SK-N-SH treated with all-trans-retinoic acid at 6 μM for 48 hours (cell line): ENCODE measurements at regions not wholly inside any gene's neighbourhood (a gene's known extent, or its start where the extent isn't known, plus 50 kb on each side); places are given as distances from the start of the nearest gene placed in this dataset.

ENCODE experiments used
- CSDC2 ChIP-seq: fragments of 250-450 bp; sonication (Bioruptor Pico); IDR thresholded peaks from 2 replicates; pipeline ENCODE4 v1.5.0; 2020; ENCODE audit warnings: mild to moderate bottlenecking, moderate library complexity
- GLIS3 ChIP-seq: fragments of 250-450 bp; sonication (Bioruptor Pico); IDR thresholded peaks from 2 replicates; pipeline ENCODE4 v1.5.0; 2020; ENCODE audit warnings: mild to moderate bottlenecking, moderate library complexity
- RARB ChIP-seq: fragments of 250-450 bp; sonication (Bioruptor Pico); IDR thresholded peaks from 2 replicates; pipeline ENCODE4 v1.8.0; 2021; ENCODE audit warnings: mild to moderate bottlenecking, moderate library complexity
- TCF4 ChIP-seq: fragments of 250-450 bp; sonication (Bioruptor Pico); IDR thresholded peaks from 2 replicates; pipeline ENCODE4 v1.8.0; 2021; ENCODE audit warnings: mild to moderate bottlenecking, moderate library complexity, borderline replicate concordance
- ZFP30 ChIP-seq: fragments of 450-650 bp; formaldehyde crosslinking; IDR thresholded peaks from 2 replicates; pipeline ENCODE4 v1.5.0; 2022; ENCODE audit warnings: mild to moderate bottlenecking, moderate library complexity
- ZNF8 ChIP-seq: fragments of 450-650 bp; formaldehyde crosslinking; IDR thresholded peaks from 2 replicates; pipeline ENCODE4 v1.5.0; 2020; ENCODE audit warnings: mild to moderate bottlenecking, moderate library complexity
- TF ChIP-seq, protein P1 (sequence below): fragments of 250-450 bp; sonication (Bioruptor Pico); IDR thresholded peaks from 2 replicates; pipeline ENCODE4 v1.5.1; 2020; ENCODE audit warnings: low read depth, mild to moderate bottlenecking, moderate library complexity
- TF ChIP-seq, protein P2 (sequence below): fragments of 250-450 bp; sonication (Bioruptor Pico); IDR thresholded peaks from 2 replicates; pipeline ENCODE4 v1.5.0; 2020; ENCODE audit warnings: mild to moderate bottlenecking, moderate library complexity
- TF ChIP-seq, protein P3 (sequence below): fragments of 250-450 bp; sonication (Bioruptor Pico); IDR thresholded peaks from 2 replicates; pipeline ENCODE4 v1.8.0; 2021; ENCODE audit warnings: low read depth, mild to moderate bottlenecking, moderate library complexity, borderline replicate concordance

DNA sequence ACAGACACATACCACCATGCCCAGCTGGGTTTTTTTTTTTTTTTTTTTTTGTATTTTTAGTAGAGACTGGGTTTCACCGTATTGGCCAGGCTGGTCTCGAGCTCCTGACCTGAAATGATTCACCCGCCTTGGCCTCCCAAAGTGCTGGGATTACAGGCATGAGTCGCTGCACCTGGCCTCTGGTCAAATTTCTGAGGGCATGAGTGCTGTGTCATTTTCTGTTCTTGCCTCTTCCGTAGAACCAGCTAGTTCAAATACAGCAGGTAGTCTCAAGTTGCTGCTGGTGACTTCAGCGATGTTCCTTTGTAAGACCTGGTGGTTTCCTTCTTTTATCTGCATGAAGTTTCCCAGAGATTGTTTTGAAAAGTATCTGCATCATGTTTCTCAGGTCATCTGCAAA is 134.8 kb upstream of the SHH start:
- TF ChIP-seq RARB (CRISPR knock-in tag) (no peak), TCF4 (CRISPR knock-in tag) (no peak), CSDC2 (CRISPR knock-in tag) (no peak), GLIS3 (no peak), ZFP30 (no peak), ZNF8 (CRISPR knock-in tag) (no peak)
- TF ChIP-seq, protein P1, sequence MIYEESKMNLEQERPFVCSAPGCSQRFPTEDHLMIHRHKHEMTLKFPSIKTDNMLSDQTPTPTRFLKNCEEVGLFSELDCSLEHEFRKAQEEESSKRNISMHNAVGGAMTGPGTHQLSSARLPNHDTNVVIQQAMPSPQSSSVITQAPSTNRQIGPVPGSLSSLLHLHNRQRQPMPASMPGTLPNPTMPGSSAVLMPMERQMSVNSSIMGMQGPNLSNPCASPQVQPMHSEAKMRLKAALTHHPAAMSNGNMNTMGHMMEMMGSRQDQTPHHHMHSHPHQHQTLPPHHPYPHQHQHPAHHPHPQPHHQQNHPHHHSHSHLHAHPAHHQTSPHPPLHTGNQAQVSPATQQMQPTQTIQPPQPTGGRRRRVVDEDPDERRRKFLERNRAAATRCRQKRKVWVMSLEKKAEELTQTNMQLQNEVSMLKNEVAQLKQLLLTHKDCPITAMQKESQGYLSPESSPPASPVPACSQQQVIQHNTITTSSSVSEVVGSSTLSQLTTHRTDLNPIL (CRISPR knock-in tag): no peak
- TF ChIP-seq, protein P2, sequence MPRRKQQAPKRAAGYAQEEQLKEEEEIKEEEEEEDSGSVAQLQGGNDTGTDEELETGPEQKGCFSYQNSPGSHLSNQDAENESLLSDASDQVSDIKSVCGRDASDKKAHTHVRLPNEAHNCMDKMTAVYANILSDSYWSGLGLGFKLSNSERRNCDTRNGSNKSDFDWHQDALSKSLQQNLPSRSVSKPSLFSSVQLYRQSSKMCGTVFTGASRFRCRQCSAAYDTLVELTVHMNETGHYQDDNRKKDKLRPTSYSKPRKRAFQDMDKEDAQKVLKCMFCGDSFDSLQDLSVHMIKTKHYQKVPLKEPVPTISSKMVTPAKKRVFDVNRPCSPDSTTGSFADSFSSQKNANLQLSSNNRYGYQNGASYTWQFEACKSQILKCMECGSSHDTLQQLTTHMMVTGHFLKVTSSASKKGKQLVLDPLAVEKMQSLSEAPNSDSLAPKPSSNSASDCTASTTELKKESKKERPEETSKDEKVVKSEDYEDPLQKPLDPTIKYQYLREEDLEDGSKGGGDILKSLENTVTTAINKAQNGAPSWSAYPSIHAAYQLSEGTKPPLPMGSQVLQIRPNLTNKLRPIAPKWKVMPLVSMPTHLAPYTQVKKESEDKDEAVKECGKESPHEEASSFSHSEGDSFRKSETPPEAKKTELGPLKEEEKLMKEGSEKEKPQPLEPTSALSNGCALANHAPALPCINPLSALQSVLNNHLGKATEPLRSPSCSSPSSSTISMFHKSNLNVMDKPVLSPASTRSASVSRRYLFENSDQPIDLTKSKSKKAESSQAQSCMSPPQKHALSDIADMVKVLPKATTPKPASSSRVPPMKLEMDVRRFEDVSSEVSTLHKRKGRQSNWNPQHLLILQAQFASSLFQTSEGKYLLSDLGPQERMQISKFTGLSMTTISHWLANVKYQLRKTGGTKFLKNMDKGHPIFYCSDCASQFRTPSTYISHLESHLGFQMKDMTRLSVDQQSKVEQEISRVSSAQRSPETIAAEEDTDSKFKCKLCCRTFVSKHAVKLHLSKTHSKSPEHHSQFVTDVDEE (CRISPR knock-in tag): no peak
- TF ChIP-seq, protein P3, sequence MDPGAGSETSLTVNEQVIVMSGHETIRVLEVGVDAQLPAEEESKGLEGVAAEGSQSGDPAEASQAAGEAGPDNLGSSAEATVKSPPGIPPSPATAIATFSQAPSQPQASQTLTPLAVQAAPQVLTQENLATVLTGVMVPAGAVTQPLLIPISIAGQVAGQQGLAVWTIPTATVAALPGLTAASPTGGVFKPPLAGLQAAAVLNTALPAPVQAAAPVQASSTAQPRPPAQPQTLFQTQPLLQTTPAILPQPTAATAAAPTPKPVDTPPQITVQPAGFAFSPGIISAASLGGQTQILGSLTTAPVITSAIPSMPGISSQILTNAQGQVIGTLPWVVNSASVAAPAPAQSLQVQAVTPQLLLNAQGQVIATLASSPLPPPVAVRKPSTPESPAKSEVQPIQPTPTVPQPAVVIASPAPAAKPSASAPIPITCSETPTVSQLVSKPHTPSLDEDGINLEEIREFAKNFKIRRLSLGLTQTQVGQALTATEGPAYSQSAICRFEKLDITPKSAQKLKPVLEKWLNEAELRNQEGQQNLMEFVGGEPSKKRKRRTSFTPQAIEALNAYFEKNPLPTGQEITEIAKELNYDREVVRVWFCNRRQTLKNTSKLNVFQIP (CRISPR knock-in tag): no peak
